Endothelial cell of umbilical vein (primary cell): ENCODE measurements at regions not wholly inside any gene's neighbourhood (a gene's known extent, or its start where the extent isn't known, plus 50 kb on each side); places are given as distances from the start of the nearest gene placed in this dataset.
"Not testable (repeated sequence)": the region's sequence is repeated elsewhere in the genome, so short reads cannot be mapped to it uniquely, and the experiment has no call there.

ENCODE experiments used
- BruUV-seq: library from RNA; stranded (reverse); fragments of 400-500 nt; replicated peaks from 2 replicates; lab custom pipeline; 2021; lab: Mats Ljungman, UMichigan
- CTCF ChIA-PET: fragments of 300-600, 350-600 bp; sonication (Branson Sonifier 250); formaldehyde crosslinking; loops from one replicate; lab custom pipeline; 2021; ENCODE audit warnings: antibody characterized with exemption, inconsistent platforms; lab: Charles Lee
- POLR2A ChIA-PET: fragments of 300-600, 350-600 bp; sonication (Branson Sonifier 250); formaldehyde crosslinking; loops from one replicate; lab custom pipeline; 2021; ENCODE audit warnings: antibody characterized with exemption, inconsistent platforms; lab: Charles Lee
- DNase-seq: peaks from one replicate; pipeline ENCODE4 v3.0.0-alpha.2; 2011; ENCODE audit warnings: low read depth, low spot score
- FAIRE-seq: peaks from 2 replicates; lab custom pipeline; 2011; peaks lifted over from hg19 to GRCh38; lab: Jason Lieb, UNC
- H2AFZ ChIP-seq: 2 replicates; pipeline ENCODE4 v1.6.0; 2012; ENCODE audit warnings: low read depth, low read length, control low read depth, inconsistent platforms
- H3K27ac ChIP-seq: 2 replicates; pipeline ENCODE4 v1.5.1; 2011; ENCODE audit warnings: low read depth, mild to moderate bottlenecking, control low read depth, low read length, moderate library complexity; ENCODE audit not compliant: insufficient read depth
- H3K27me3 ChIP-seq, 2 experiments: 2 replicates each; pipeline versions ENCODE4 v1.6.0 to v1.6.1; 2011; ENCODE audit warnings: low read length in 2 of 2, mixed read lengths in 1 of 2; ENCODE audit not compliant: control insufficient read depth in 2 of 2, insufficient read depth in 2 of 2
- H3K36me3 ChIP-seq, 2 experiments: 2 replicates in 1 of 2; 3 replicates in 1 of 2; pipeline ENCODE4 v1.5.1; 2011; ENCODE audit warnings: low read length in 2 of 2, mild to moderate bottlenecking in 1 of 2, moderate library complexity in 1 of 2; ENCODE audit not compliant: control insufficient read depth in 2 of 2, insufficient read depth in 2 of 2; ENCODE audit errors: extremely low read depth in 1 of 2
- H3K4me1 ChIP-seq: 3 replicates; pipeline ENCODE4 v1.5.1; 2011; ENCODE audit warnings: mild to moderate bottlenecking, low read length; ENCODE audit not compliant: control insufficient read depth, insufficient read depth; ENCODE audit errors: extremely low read depth
- H3K4me2 ChIP-seq: 2 replicates; pipeline ENCODE4 v1.6.1; 2011; ENCODE audit warnings: low read length, control low read depth, mixed read lengths; ENCODE audit not compliant: insufficient read depth
- H3K4me3 ChIP-seq, 3 experiments: fragments of 200-600 bp in 1 of 3; sonication (generic), shearing (Covaris generic) in 1 of 3; replicated peaks in 1 of 3; 2 replicates each; pipeline ENCODE4 v1.5.1; 2011 to 2016; ENCODE audit warnings: control low read depth in 3 of 3, low read length in 3 of 3, mild to moderate bottlenecking in 2 of 3, inconsistent platforms in 1 of 3, low read depth in 1 of 3, moderate library complexity in 1 of 3; ENCODE audit not compliant: insufficient read depth in 1 of 3
- H3K79me2 ChIP-seq: 2 replicates; pipeline ENCODE4 v1.6.0; 2012; ENCODE audit warnings: low read length, inconsistent platforms; ENCODE audit not compliant: control insufficient read depth, insufficient read depth
- H3K9ac ChIP-seq: replicated peaks from 2 replicates; pipeline ENCODE3; 2011; ENCODE audit warnings: low read length, control low read depth; ENCODE audit not compliant: insufficient read depth; ENCODE audit errors: extremely low read depth
- H3K9me1 ChIP-seq: replicated peaks from 3 replicates; pipeline ENCODE4 v1.6.0; 2011; ENCODE audit warnings: mild to moderate bottlenecking, low read length; ENCODE audit not compliant: control insufficient read depth, insufficient read depth; ENCODE audit errors: extremely low read depth
- H3K9me3 ChIP-seq: replicated peaks from 2 replicates; pipeline ENCODE4 v1.5.1; 2012; ENCODE audit warnings: low read length, inconsistent platforms; ENCODE audit not compliant: control insufficient read depth, insufficient read depth
- H4K20me1 ChIP-seq: replicated peaks from 2 replicates; pipeline ENCODE3; 2011; ENCODE audit warnings: mild to moderate bottlenecking, low read length; ENCODE audit not compliant: control insufficient read depth, insufficient read depth; ENCODE audit errors: extremely low read depth
- CTCF ChIP-seq, 2 donors: IDR thresholded peaks; 1 replicate in 1 of 2; 2 replicates in 1 of 2; pipeline ENCODE4 v1.5.1; 2011; ENCODE audit warnings: low read length in 2 of 2, mild to moderate bottlenecking in 2 of 2, moderate library complexity in 2 of 2, control low read depth in 1 of 2, inconsistent platforms in 1 of 2, low read depth in 1 of 2; ENCODE audit not compliant: insufficient read depth in 1 of 2; ENCODE audit errors: extremely low read depth in 1 of 2
- EZH2 ChIP-seq: IDR thresholded peaks from 2 replicates; pipeline ENCODE4 v1.6.1; 2012; ENCODE audit warnings: borderline replicate concordance, low read depth, mild to moderate bottlenecking, moderate library complexity, low read length, inconsistent platforms; ENCODE audit not compliant: severe bottlenecking
- FOS ChIP-seq: IDR thresholded peaks from 2 replicates; pipeline ENCODE4 v1.6.1; 2011; ENCODE audit warnings: mild to moderate bottlenecking, low read length, moderate library complexity, borderline replicate concordance; ENCODE audit not compliant: insufficient read depth
- GATA2 ChIP-seq: IDR thresholded peaks from 2 replicates; pipeline ENCODE4 v1.7.0; 2011; ENCODE audit warnings: low read depth, mild to moderate bottlenecking, moderate library complexity, mixed read lengths, low read length; ENCODE audit not compliant: insufficient read length, insufficient read depth
- JUN ChIP-seq: IDR thresholded peaks from 2 replicates; pipeline ENCODE4 v1.6.1; 2011; ENCODE audit warnings: borderline replicate concordance, low read depth; ENCODE audit not compliant: insufficient read length, insufficient read depth
- MYC ChIP-seq: IDR thresholded peaks from one replicate; pipeline ENCODE4 v1.6.1; 2011; ENCODE audit warnings: mild to moderate bottlenecking, low read depth, low read length
- POLR2A ChIP-seq: IDR thresholded peaks from 2 replicates; pipeline ENCODE4 v1.6.1; 2012; ENCODE audit warnings: low read depth, mild to moderate bottlenecking, control low read depth, low read length
- POLR2AphosphoS5 ChIP-seq: IDR thresholded peaks from 2 replicates; pipeline ENCODE4 v1.6.1; 2012; ENCODE audit warnings: low read depth, mild to moderate bottlenecking, control low read depth, low read length, moderate library complexity; ENCODE audit not compliant: insufficient read depth
- dilution Hi-C: fragments of 300-500 bp; cut with MboI; formaldehyde crosslinking; loops from one replicate; pipeline ENCODE4 v1.15.0; 2019; ENCODE audit warnings: low sequenced_read_pairs; ENCODE audit not compliant: extremely low pct_ligation_motif_present
- intact Hi-C: fragments of 100-400 bp; cut with micrococcal nuclease; formaldehyde crosslinking; loops from one replicate; pipeline ENCODE4 v1.10.0; 2022

DNA sequence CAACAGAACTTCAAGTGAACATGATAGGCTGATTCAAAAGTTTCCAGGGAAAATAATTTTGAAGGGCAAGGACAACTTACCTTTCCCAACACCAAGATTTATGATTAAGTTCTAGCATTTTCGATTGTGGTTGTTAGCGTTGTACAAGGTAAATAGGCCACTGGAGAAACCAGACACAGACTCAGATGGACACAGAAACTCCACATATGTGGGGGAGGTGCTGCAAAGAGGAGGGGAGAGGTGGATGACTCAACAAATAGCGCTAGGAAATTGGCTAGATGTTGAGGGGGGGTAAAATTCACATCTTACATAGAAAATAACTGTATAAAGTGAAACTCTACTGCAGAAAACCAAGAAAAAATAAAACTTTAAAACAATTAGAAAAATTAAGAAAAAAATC, 564.4 kb downstream of the MATN1 start:
- no peaks in the 10 kb centered on the region for H3K79me2 ChIP-seq

GRCh38 chr1:30155698-30156097, 567.7 kb downstream of the MATN1 start:
- H3K4me2 ChIP-seq, H3K9me3 ChIP-seq, H4K20me1 ChIP-seq, POLR2A ChIA-PET, H3K79me2 ChIP-seq, FAIRE-seq, H3K4me1 ChIP-seq, BruUV-seq, H3K27me3 ChIP-seq, H3K4me3 ChIP-seq, CTCF ChIA-PET, dilution Hi-C loops, DNase-seq, H3K27ac ChIP-seq, H3K36me3 ChIP-seq, H3K9me1 ChIP-seq, H3K9ac ChIP-seq, intact Hi-C loops, H2AFZ ChIP-seq: not testable (repeated sequence)

More for the DNA sequence above, 564.4 kb downstream of the MATN1 start:
- H3K9me1 ChIP-seq, result no peaks in the 10 kb centered on the region
- no peaks in the 10 kb centered on the region for H3K36me3 ChIP-seq
- H3K4me3 ChIP-seq, result no peak overlapping the region
- intact Hi-C loops (no loop called here), dilution Hi-C loops (no loop called here)
- no peak overlapping the region for H3K9ac ChIP-seq
- H4K20me1 ChIP-seq, result no peaks in the 10 kb centered on the region
- no peaks in the 10 kb centered on the region for H3K9me3 ChIP-seq
- H2AFZ ChIP-seq, result no peak overlapping the region
- no peak for DNase-seq
- H3K27ac ChIP-seq, result no peak overlapping the region
- CTCF ChIA-PET, result no interaction called here
- POLR2A ChIA-PET, result no interaction called here
- no TSS peak for BruUV-seq
- TF ChIP-seq POLR2AphosphoS5 (no peak), FOS (no peak), MYC (no peak), GATA2 (no peak), JUN (no peak), CTCF (IDR thresholded peaks at IDR 0.05; ENCODE audit: extremely low read depth in 1 of 2, insufficient read depth in 1 of 2, low read depth in 1 of 2, low read length in 2 of 2) (no peak), POLR2A (no peak), EZH2 (no peak)
- FAIRE-seq, result no peak
- no peaks in the 10 kb centered on the region for H3K4me1 ChIP-seq
- H3K27me3 ChIP-seq, result no peaks in the 10 kb centered on the region
- H3K4me2 ChIP-seq, result no peak overlapping the region

DNA sequence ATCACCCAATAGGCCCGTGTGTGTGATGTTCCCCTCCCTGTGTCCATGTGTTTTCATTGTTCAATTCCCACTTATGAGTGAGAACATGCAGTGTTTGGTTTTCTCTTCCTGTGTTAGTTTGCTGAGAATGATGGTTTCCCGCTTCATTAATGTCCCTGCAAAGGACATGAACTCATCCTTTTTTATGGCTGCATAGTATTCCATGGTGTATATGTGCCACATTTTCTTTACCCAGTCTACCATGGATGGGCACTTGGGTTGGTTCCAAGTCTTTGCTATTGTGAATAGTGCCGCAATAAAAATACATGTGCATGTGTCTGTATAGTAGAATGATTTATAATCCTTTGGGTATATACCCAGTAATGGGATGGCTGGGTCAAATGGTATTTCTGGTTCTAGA, 568.1 kb downstream of the MATN1 start:
- H3K4me2 ChIP-seq, FAIRE-seq, H2AFZ ChIP-seq, DNase-seq, H3K9ac ChIP-seq, BruUV-seq, H3K9me3 ChIP-seq, H3K4me1 ChIP-seq, intact Hi-C loops, H3K27me3 ChIP-seq, dilution Hi-C loops, H3K27ac ChIP-seq, POLR2A ChIA-PET, H3K9me1 ChIP-seq, H3K4me3 ChIP-seq, H3K79me2 ChIP-seq, H4K20me1 ChIP-seq, H3K36me3 ChIP-seq: not testable (repeated sequence)
- CTCF ChIA-PET, result interaction anchor here (0.6 kb wide), 1 partner anchor 37 kb away, joined by 3 read pairs; no protein-coding TSS in a partner anchor
